ENCODE measurements at regions not wholly inside any gene's neighbourhood (a gene's known extent, or its start where the extent isn't known, plus 50 kb on each side); places are given as distances from the start of the nearest gene placed in this dataset.

DNA sequence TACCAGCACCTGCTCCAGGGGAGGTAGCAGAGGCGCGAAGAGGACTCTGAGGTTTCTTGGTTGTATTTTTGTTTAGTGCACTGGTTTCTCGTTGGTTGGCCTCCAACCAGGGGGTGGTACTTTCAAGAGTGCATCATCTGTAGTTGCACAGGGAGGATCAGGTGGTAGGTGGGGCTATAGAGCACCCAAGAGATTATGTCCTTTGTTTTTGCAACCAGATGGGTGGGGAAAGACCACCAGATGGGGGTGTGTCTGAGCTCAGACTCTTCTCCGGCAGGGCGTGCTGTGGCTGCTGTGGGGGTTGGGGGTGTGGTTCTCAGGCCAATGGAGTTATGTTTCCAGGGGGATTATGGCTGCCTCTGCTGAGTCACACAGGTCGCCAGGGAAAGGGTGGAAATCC, 254.4 kb upstream of the KLF12 start:
- TF ChIP-seq SP2 (IDR thresholded peaks at IDR 0.05; ENCODE audit: extremely low read depth, low read depth, low read length, poor library complexity, severe bottlenecking): no peak
- Histone ChIP-seq H3K4me3 (no peak overlapping the region), H4K20me1 (replicated peaks; ENCODE audit: control insufficient read depth, insufficient read depth, low read length) (no peaks in the 10 kb centered on the region), H3K4me1 (replicated peaks in 1 of 2; ENCODE audit: control insufficient read depth in 2 of 2, insufficient read depth in 2 of 2, low read length in 2 of 2) (no peaks in the 10 kb centered on the region), H3K27ac (ENCODE audit: extremely low read depth, low read depth, low read length) (no peak overlapping the region), H3K4me2 (ENCODE audit: insufficient read depth, low read length) (no peak overlapping the region), H3K36me3 (ENCODE audit: control insufficient read depth, insufficient read depth, low read length) (no peaks in the 10 kb centered on the region), H3K27me3 (ENCODE audit: control insufficient read depth in 2 of 2, insufficient read depth in 2 of 2, low read length in 2 of 2) (no peaks in the 10 kb centered on the region), H3K9ac (ENCODE audit: insufficient read depth in 1 of 2, low read depth in 2 of 2, low read length in 2 of 2) (no peak overlapping the region), H2AFZ (ENCODE audit: low read depth, low read length) (no peak overlapping the region), H3K9me1 (ENCODE audit: control insufficient read depth, insufficient read depth, low read length) (no peaks in the 10 kb centered on the region), H3K79me2 (ENCODE audit: control insufficient read depth, insufficient read depth, low read length) (no peaks in the 10 kb centered on the region), H3K9me3 (replicated peaks; ENCODE audit: control insufficient read depth, insufficient read depth, low read depth, low read length) (no peaks in the 10 kb centered on the region)
- POLR2A ChIA-PET: no interaction called here
- no TSS peak for BruUV-seq (replicated peaks)
- intact Hi-C loops (cut with micrococcal nuclease) (no loop called here), in situ Hi-C loops (cut with MboI) (no loop called here)
- FAIRE-seq (no peak), DNase-seq (ENCODE audit: extremely low read depth in 1 of 4, low spot score in 3 of 4) (no peak), ATAC-seq (no peak)
- 8% methylated on average over 6 of the region's 6 CpGs for WGBS (ENCODE audit: insufficient coverage, low coverage, missing lambda C conversion rate)
- CTCF ChIA-PET (ENCODE audit: low intra/inter-chr PET ratio): no interaction called here

GRCh38 chr13:74372511-74372910, 238.3 kb upstream of the KLF12 start:
- no peak overlapping the region for H2AFZ ChIP-seq (ENCODE audit: low read depth, low read length)
- ChIA-PET CTCF (ENCODE audit: low intra/inter-chr PET ratio) (no interaction called here), POLR2A (no interaction called here)
- ATAC-seq (no peak), DNase-seq (ENCODE audit: extremely low read depth in 1 of 4, low spot score in 3 of 4) (no peak), FAIRE-seq (no peak)
- H3K79me2 ChIP-seq (ENCODE audit: control insufficient read depth, insufficient read depth, low read length): no peaks in the 10 kb centered on the region
- intact Hi-C loops (cut with micrococcal nuclease) (no loop called here), in situ Hi-C loops (cut with MboI) (no loop called here)
- H3K4me3 ChIP-seq: no peak overlapping the region
- no peak overlapping the region for H3K4me2 ChIP-seq (ENCODE audit: insufficient read depth, low read length)
- no peak overlapping the region for H3K27ac ChIP-seq (ENCODE audit: extremely low read depth, low read depth, low read length)
- no peaks in the 10 kb centered on the region for H3K4me1 ChIP-seq (replicated peaks in 1 of 2; ENCODE audit: control insufficient read depth in 2 of 2, insufficient read depth in 2 of 2, low read length in 2 of 2)
- H3K9me1 ChIP-seq (ENCODE audit: control insufficient read depth, insufficient read depth, low read length): no peaks in the 10 kb centered on the region
- H3K9me3 ChIP-seq (replicated peaks; ENCODE audit: control insufficient read depth, insufficient read depth, low read depth, low read length): no peaks in the 10 kb centered on the region
- no TSS peak for BruUV-seq (replicated peaks)
- no peak overlapping the region for H3K9ac ChIP-seq (ENCODE audit: insufficient read depth in 1 of 2, low read depth in 2 of 2, low read length in 2 of 2)
- no peaks in the 10 kb centered on the region for H3K36me3 ChIP-seq (ENCODE audit: control insufficient read depth, insufficient read depth, low read length)
- H4K20me1 ChIP-seq (replicated peaks; ENCODE audit: control insufficient read depth, insufficient read depth, low read length): no peaks in the 10 kb centered on the region
- H3K27me3 ChIP-seq (ENCODE audit: control insufficient read depth in 2 of 2, insufficient read depth in 2 of 2, low read length in 2 of 2): no peaks in the 10 kb centered on the region
- no peak for TF ChIP-seq RBM39 (optimal IDR thresholded peaks at IDR 0.05; ENCODE audit: low read depth, low read length)
- TF ChIP-seq, protein P1, sequence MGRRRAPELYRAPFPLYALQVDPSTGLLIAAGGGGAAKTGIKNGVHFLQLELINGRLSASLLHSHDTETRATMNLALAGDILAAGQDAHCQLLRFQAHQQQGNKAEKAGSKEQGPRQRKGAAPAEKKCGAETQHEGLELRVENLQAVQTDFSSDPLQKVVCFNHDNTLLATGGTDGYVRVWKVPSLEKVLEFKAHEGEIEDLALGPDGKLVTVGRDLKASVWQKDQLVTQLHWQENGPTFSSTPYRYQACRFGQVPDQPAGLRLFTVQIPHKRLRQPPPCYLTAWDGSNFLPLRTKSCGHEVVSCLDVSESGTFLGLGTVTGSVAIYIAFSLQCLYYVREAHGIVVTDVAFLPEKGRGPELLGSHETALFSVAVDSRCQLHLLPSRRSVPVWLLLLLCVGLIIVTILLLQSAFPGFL (CRISPR knock-in tag; IDR thresholded peaks at IDR 0.05): no peak
- no peak for TF ChIP-seq ZSCAN32 (CRISPR knock-in tag; IDR thresholded peaks at IDR 0.05)
- no peak for TF ChIP-seq STAT5A (IDR thresholded peaks at IDR 0.05; ENCODE audit: borderline replicate concordance, low read length)
- TF ChIP-seq JUN (IDR thresholded peaks at IDR 0.05; ENCODE audit: borderline replicate concordance, low read depth, low read length): no peak
- TF ChIP-seq JUN (CRISPR knock-in tag; IDR thresholded peaks at IDR 0.05; ENCODE audit: borderline replicate concordance): no peak
- TF ChIP-seq HIVEP1 (CRISPR knock-in tag; IDR thresholded peaks at IDR 0.05): no peak

All from K562 (cell line).